ENCODE measurements at regions not wholly inside any gene's neighbourhood (a gene's known extent, or its start where the extent isn't known, plus 50 kb on each side); places are given as distances from the start of the nearest gene placed in this dataset.

- Histone ChIP-seq H3K9me3 (ENCODE audit: control insufficient read depth in 2 of 2, low read length in 2 of 2) (no peaks in the 10 kb centered on the region), H3K27ac (ENCODE audit: low read depth in 2 of 2, low read length in 2 of 2) (no peak overlapping the region), H3K4me3 (ENCODE audit: low read length in 2 of 2) (no peak overlapping the region), H3K36me3 (ENCODE audit: control insufficient read depth in 2 of 2, insufficient read depth in 2 of 2, low read length in 2 of 2) (no peaks in the 10 kb centered on the region), H3K27me3 (ENCODE audit: control insufficient read depth in 2 of 2, insufficient read depth in 2 of 2, low read length in 2 of 2) (peaks cover 18 to 35% of the 10 kb centered on the region in 2 donors), H3K9ac (ENCODE audit: low read depth in 1 of 2, low read length in 2 of 2) (no peak overlapping the region), H3K4me1 (ENCODE audit: control insufficient read depth in 2 of 2, insufficient read depth in 2 of 2, low read length in 2 of 2) (no peaks in the 10 kb centered on the region)
These were observed 63.0 kb downstream of the INSIG1 start for GRCh38 chr7:155360495-155361345.

- Histone ChIP-seq H3K36me3 (ENCODE audit: control insufficient read depth in 2 of 2, insufficient read depth in 2 of 2, low read length in 2 of 2) (no peaks in the 10 kb centered on the region), H3K27me3 (ENCODE audit: control insufficient read depth in 2 of 2, insufficient read depth in 2 of 2, low read length in 2 of 2) (peaks cover 18 to 30% of the 10 kb centered on the region in 2 donors), H3K27ac (ENCODE audit: low read depth in 2 of 2, low read length in 2 of 2) (no peak overlapping the region), H3K4me1 (ENCODE audit: control insufficient read depth in 2 of 2, insufficient read depth in 2 of 2, low read length in 2 of 2) (no peaks in the 10 kb centered on the region), H3K9me3 (ENCODE audit: control insufficient read depth in 2 of 2, low read length in 2 of 2) (no peaks in the 10 kb centered on the region), H3K9ac (ENCODE audit: low read depth in 1 of 2, low read length in 2 of 2) (no peak overlapping the region), H3K4me3 (ENCODE audit: low read length in 2 of 2) (no peak overlapping the region)
These were observed 63.6 kb downstream of the INSIG1 start for GRCh38 chr7:155361346-155361680.

GRCh38 chr7:155361947-155362346 is 64.3 kb downstream of the INSIG1 start:
- H3K27ac ChIP-seq (ENCODE audit: low read depth in 2 of 2, low read length in 2 of 2) = no peak overlapping the region
- no peaks in the 10 kb centered on the region for H3K9me3 ChIP-seq (ENCODE audit: control insufficient read depth in 2 of 2, low read length in 2 of 2)
- H3K4me3 ChIP-seq (ENCODE audit: low read length in 2 of 2) = no peak overlapping the region
- no peak overlapping the region for H3K9ac ChIP-seq (ENCODE audit: low read depth in 1 of 2, low read length in 2 of 2)
- no peaks in the 10 kb centered on the region for H3K36me3 ChIP-seq (ENCODE audit: control insufficient read depth in 2 of 2, insufficient read depth in 2 of 2, low read length in 2 of 2)
- no peaks in the 10 kb centered on the region for H3K4me1 ChIP-seq (ENCODE audit: control insufficient read depth in 2 of 2, insufficient read depth in 2 of 2, low read length in 2 of 2)
- H3K27me3 ChIP-seq (ENCODE audit: control insufficient read depth in 2 of 2, insufficient read depth in 2 of 2, low read length in 2 of 2) = peaks cover 14 to 27% of the 10 kb centered on the region in 2 donors

- Histone ChIP-seq H3K4me1 (ENCODE audit: control insufficient read depth in 2 of 2, insufficient read depth in 2 of 2, low read length in 2 of 2) (no peaks in the 10 kb centered on the region), H3K27ac (ENCODE audit: low read depth in 2 of 2, low read length in 2 of 2) (no peak overlapping the region), H3K27me3 (ENCODE audit: control insufficient read depth in 2 of 2, insufficient read depth in 2 of 2, low read length in 2 of 2) (peaks cover 14 to 27% of the 10 kb centered on the region in 2 donors), H3K9ac (ENCODE audit: low read depth in 1 of 2, low read length in 2 of 2) (no peak overlapping the region), H3K9me3 (ENCODE audit: control insufficient read depth in 2 of 2, low read length in 2 of 2) (no peaks in the 10 kb centered on the region), H3K4me3 (ENCODE audit: low read length in 2 of 2) (no peak overlapping the region), H3K36me3 (ENCODE audit: control insufficient read depth in 2 of 2, insufficient read depth in 2 of 2, low read length in 2 of 2) (no peaks in the 10 kb centered on the region)
These were observed 64.9 kb downstream of the INSIG1 start for GRCh38 chr7:155362380-155363145.

GRCh38 chr7:155363146-155363539 is 65.5 kb downstream of the INSIG1 start:
- no peaks in the 10 kb centered on the region for H3K9me3 ChIP-seq (ENCODE audit: control insufficient read depth in 2 of 2, low read length in 2 of 2)
- no peaks in the 10 kb centered on the region for H3K36me3 ChIP-seq (ENCODE audit: control insufficient read depth in 2 of 2, insufficient read depth in 2 of 2, low read length in 2 of 2)
- H3K27ac ChIP-seq (ENCODE audit: low read depth in 2 of 2, low read length in 2 of 2) = no peak overlapping the region
- H3K4me1 ChIP-seq (ENCODE audit: control insufficient read depth in 2 of 2, insufficient read depth in 2 of 2, low read length in 2 of 2) = no peaks in the 10 kb centered on the region
- H3K27me3 ChIP-seq (ENCODE audit: control insufficient read depth in 2 of 2, insufficient read depth in 2 of 2, low read length in 2 of 2) = peaks cover 14 to 27% of the 10 kb centered on the region in 2 donors
- H3K4me3 ChIP-seq (ENCODE audit: low read length in 2 of 2) = no peak overlapping the region
- H3K9ac ChIP-seq (ENCODE audit: low read depth in 1 of 2, low read length in 2 of 2) = no peak overlapping the region

GRCh38 chr7:155363852-155364600 is 66.3 kb downstream of the INSIG1 start:
- Histone ChIP-seq H3K27me3 (ENCODE audit: control insufficient read depth in 2 of 2, insufficient read depth in 2 of 2, low read length in 2 of 2) (peaks cover 14 to 27% of the 10 kb centered on the region in 2 donors), H3K27ac (ENCODE audit: low read depth in 2 of 2, low read length in 2 of 2) (no peak overlapping the region), H3K36me3 (ENCODE audit: control insufficient read depth in 2 of 2, insufficient read depth in 2 of 2, low read length in 2 of 2) (no peaks in the 10 kb centered on the region), H3K4me1 (ENCODE audit: control insufficient read depth in 2 of 2, insufficient read depth in 2 of 2, low read length in 2 of 2) (no peaks in the 10 kb centered on the region), H3K9ac (ENCODE audit: low read depth in 1 of 2, low read length in 2 of 2) (no peak overlapping the region), H3K9me3 (ENCODE audit: control insufficient read depth in 2 of 2, low read length in 2 of 2) (no peaks in the 10 kb centered on the region), H3K4me3 (ENCODE audit: low read length in 2 of 2) (no peak overlapping the region)

- Histone ChIP-seq H3K9ac (ENCODE audit: low read depth in 1 of 2, low read length in 2 of 2) (no peak overlapping the region), H3K36me3 (ENCODE audit: control insufficient read depth in 2 of 2, insufficient read depth in 2 of 2, low read length in 2 of 2) (no peaks in the 10 kb centered on the region), H3K9me3 (ENCODE audit: control insufficient read depth in 2 of 2, low read length in 2 of 2) (no peaks in the 10 kb centered on the region), H3K4me1 (ENCODE audit: control insufficient read depth in 2 of 2, insufficient read depth in 2 of 2, low read length in 2 of 2) (no peaks in the 10 kb centered on the region), H3K27me3 (ENCODE audit: control insufficient read depth in 2 of 2, insufficient read depth in 2 of 2, low read length in 2 of 2) (peaks cover 19 to 28% of the 10 kb centered on the region in 2 donors), H3K4me3 (ENCODE audit: low read length in 2 of 2) (no peak overlapping the region), H3K27ac (ENCODE audit: low read depth in 2 of 2, low read length in 2 of 2) (no peak overlapping the region)
These were observed 67.6 kb downstream of the INSIG1 start for GRCh38 chr7:155365146-155365874.

GRCh38 chr7:155368894-155369600 is 71.4 kb downstream of the INSIG1 start:
- Histone ChIP-seq H3K36me3 (ENCODE audit: control insufficient read depth in 2 of 2, insufficient read depth in 2 of 2, low read length in 2 of 2) (no peaks in the 10 kb centered on the region), H3K27ac (ENCODE audit: low read depth in 2 of 2, low read length in 2 of 2) (no peak overlapping the region), H3K4me3 (ENCODE audit: low read length in 2 of 2) (no peak overlapping the region), H3K9me3 (ENCODE audit: control insufficient read depth in 2 of 2, low read length in 2 of 2) (no peaks in the 10 kb centered on the region), H3K9ac (ENCODE audit: low read depth in 1 of 2, low read length in 2 of 2) (no peak overlapping the region), H3K4me1 (ENCODE audit: control insufficient read depth in 2 of 2, insufficient read depth in 2 of 2, low read length in 2 of 2) (peaks cover 7 to 10% of the 10 kb centered on the region in 2 donors), H3K27me3 (ENCODE audit: control insufficient read depth in 2 of 2, insufficient read depth in 2 of 2, low read length in 2 of 2) (peaks cover 41 to 50% of the 10 kb centered on the region in 2 donors)

- Histone ChIP-seq H3K27ac (ENCODE audit: low read depth in 2 of 2, low read length in 2 of 2) (no peak overlapping the region), H3K36me3 (ENCODE audit: control insufficient read depth in 2 of 2, insufficient read depth in 2 of 2, low read length in 2 of 2) (no peaks in the 10 kb centered on the region), H3K27me3 (ENCODE audit: control insufficient read depth in 2 of 2, insufficient read depth in 2 of 2, low read length in 2 of 2) (peaks cover 38 to 55% of the 10 kb centered on the region in 2 donors)
These were observed 72.1 kb downstream of the INSIG1 start for GRCh38 chr7:155369766-155370165.

More at GRCh38 chr7:155369766-155370165, 72.1 kb downstream of the INSIG1 start:
- H3K4me3 ChIP-seq (ENCODE audit: low read length in 2 of 2) = no peak overlapping the region
- peaks cover 12 to 15% of the 10 kb centered on the region in 2 donors for H3K4me1 ChIP-seq (ENCODE audit: control insufficient read depth in 2 of 2, insufficient read depth in 2 of 2, low read length in 2 of 2)
- H3K9ac ChIP-seq (ENCODE audit: low read depth in 1 of 2, low read length in 2 of 2) = no peak overlapping the region
- no peaks in the 10 kb centered on the region for H3K9me3 ChIP-seq (ENCODE audit: control insufficient read depth in 2 of 2, low read length in 2 of 2)
